ENCODE measurements at regions not wholly inside any gene's neighbourhood (a gene's known extent, or its start where the extent isn't known, plus 50 kb on each side); places are given as distances from the start of the nearest gene placed in this dataset.

DNA sequence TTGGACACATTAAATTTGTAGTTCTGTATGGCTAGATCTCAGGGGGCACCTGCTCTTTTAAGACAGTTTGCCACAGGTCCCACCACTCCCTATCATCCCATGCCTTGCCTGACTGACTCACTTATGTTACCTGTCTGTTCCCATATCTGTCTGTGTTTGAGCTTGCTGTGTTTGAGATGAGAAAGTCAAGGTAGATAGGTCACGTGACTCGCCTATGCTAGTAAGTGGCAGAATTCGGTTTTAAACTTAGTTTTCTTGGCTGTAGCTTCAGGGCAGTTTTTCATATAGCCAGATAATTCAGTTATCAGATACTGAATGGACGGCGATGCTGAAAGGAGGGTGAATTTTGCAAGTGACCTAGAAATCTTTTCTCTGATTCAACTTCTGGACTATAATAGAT is 348.4 kb downstream of the RPS24 start:
- Mint-ChIP-seq H3K4me3 (no peak overlapping the region), H3K27me3 (peaks cover 28% of the 10 kb centered on the region), H3K27ac (no peak overlapping the region), H3K4me1 (no peaks in the 10 kb centered on the region), H3K36me3 (no peaks in the 10 kb centered on the region), H3K9me3 (peaks cover 2% of the 10 kb centered on the region)
- DNase-seq (no peak), ATAC-seq (ENCODE audit: low read depth) (no peak)
- POLR2A ChIA-PET: no interaction called here

DNA sequence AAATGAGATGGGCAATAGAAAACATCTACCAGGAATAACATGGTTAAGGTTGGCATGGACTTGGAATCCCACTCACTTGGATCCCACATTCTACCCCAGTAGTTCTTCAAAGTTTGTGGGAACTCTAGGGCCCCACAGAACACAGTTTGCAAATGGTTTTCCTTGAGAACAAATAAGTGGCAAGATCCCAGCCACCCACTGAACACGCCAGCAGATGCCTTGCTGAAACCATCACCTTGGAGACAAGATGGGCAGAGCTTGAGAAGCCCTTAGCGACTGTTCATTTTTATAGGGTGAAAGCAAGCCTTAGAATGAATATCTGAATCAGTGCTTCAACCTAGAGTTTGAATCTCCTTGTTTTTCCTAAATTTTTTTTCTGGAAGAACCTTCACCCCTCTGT is 349.1 kb downstream of the RPS24 start:
- no peak for ATAC-seq (ENCODE audit: low read depth)
- H3K27ac Mint-ChIP-seq: no peak overlapping the region
- H3K36me3 Mint-ChIP-seq: no peaks in the 10 kb centered on the region
- H3K4me1 Mint-ChIP-seq: no peaks in the 10 kb centered on the region
- no peak for DNase-seq
- POLR2A ChIA-PET: no interaction called here
- peaks cover 2% of the 10 kb centered on the region for H3K9me3 Mint-ChIP-seq
- H3K4me3 Mint-ChIP-seq: no peak overlapping the region
- peaks cover 33% of the 10 kb centered on the region for H3K27me3 Mint-ChIP-seq

DNA sequence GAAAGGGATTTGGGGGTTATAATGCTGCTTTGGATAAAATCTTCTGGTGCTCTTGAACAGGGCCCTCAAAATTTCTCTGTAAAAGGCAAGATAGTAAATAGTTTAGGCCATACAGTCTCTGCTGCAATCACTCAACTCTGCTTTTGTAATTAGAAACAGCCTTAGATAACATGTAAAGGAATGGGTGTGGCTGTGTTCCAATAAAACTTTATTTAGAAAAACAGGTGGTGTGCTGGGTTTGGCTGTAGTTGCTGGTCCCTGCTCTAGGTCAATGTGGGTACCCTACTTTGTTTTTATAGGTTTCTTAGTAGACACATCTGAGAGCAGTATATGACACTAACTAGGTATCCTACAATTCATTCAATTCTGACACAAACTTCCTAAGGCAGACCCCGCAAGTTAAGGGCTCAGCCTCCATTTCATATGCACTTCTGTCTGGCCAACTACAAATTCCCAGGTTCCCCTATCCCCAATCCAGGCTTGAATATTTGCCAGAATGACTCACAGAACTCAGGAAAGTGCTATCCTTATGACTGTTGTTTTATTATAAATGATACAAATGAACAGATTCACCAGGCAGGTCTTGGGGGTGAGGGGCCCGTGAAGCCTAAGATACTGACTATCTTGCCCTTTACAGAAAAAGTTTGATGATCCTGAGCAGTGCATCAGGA is 349.9 kb downstream of the RPS24 start:
- Mint-ChIP-seq H3K9me3 (peaks cover 2% of the 10 kb centered on the region), H3K36me3 (no peaks in the 10 kb centered on the region), H3K4me3 (no peak overlapping the region), H3K27me3 (peaks cover 32% of the 10 kb centered on the region), H3K27ac (no peak overlapping the region), H3K4me1 (no peaks in the 10 kb centered on the region)
- POLR2A ChIA-PET: no interaction called here
- ATAC-seq (ENCODE audit: low read depth) (no peak), DNase-seq (no peak)

GRCh38 chr10:78384049-78384431 is 350.4 kb downstream of the RPS24 start:
- no peak for ATAC-seq (ENCODE audit: low read depth)
- Mint-ChIP-seq H3K4me3 (no peak overlapping the region), H3K9me3 (peaks cover under 1% of the 10 kb centered on the region), H3K27ac (no peak overlapping the region), H3K27me3 (peaks cover 31% of the 10 kb centered on the region), H3K4me1 (no peaks in the 10 kb centered on the region), H3K36me3 (no peaks in the 10 kb centered on the region)
- DNase-seq: no peak
- POLR2A ChIA-PET: no interaction called here

DNA sequence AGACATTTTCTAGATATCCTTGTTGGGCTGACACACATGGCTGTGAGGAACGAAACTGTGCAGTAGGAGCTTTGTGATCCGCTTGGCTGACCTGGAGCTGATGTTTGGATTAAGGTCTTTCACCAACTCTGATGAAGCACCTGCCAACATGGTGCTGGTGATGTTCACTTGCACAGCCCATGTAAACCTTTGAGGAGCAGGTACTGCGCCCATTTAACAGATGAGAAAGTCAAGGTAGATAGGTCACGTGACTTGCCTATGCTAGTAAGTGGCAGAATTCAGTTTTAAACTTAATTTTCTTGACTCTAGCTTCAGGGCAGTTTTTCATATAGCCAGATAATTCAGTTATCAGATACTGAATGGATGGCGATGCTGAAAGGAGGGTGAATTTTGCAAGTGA is 351.9 kb downstream of the RPS24 start:
- no peak for ATAC-seq (ENCODE audit: low read depth)
- Mint-ChIP-seq H3K27ac (no peak overlapping the region), H3K27me3 (peaks cover 30% of the 10 kb centered on the region), H3K4me1 (no peaks in the 10 kb centered on the region), H3K4me3 (no peak overlapping the region), H3K36me3 (no peaks in the 10 kb centered on the region), H3K9me3 (no peaks in the 10 kb centered on the region)
- DNase-seq: no peak
- POLR2A ChIA-PET: no interaction called here

DNA sequence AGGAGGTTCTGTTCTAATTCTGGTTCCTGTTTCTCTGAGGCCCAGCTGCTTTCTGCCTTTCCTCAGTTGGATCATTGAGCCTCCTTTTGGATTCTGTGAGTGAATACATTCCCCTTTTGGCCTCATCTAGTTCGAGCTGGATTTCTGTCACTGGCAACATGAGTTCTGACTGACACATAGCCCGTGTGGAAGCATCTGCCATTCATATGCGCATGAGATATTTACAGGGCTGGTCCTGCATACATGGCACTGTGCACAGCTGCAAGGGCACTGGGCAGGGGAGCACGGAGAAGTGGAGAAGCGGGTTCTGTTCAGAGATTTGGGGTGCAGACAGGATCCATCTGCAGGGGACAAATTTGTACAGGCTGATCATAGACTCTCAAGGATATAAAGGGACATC is 352.8 kb downstream of the RPS24 start:
- Mint-ChIP-seq H3K9me3 (no peaks in the 10 kb centered on the region), H3K27me3 (peaks cover 30% of the 10 kb centered on the region), H3K4me1 (no peaks in the 10 kb centered on the region), H3K4me3 (no peak overlapping the region), H3K27ac (no peak overlapping the region), H3K36me3 (no peaks in the 10 kb centered on the region)
- DNase-seq (no peak), ATAC-seq (ENCODE audit: low read depth) (no peak)
- POLR2A ChIA-PET: no interaction called here

- Mint-ChIP-seq H3K36me3 (no peaks in the 10 kb centered on the region), H3K4me3 (no peak overlapping the region), H3K9me3 (no peaks in the 10 kb centered on the region), H3K27me3 (peaks cover 23% of the 10 kb centered on the region), H3K4me1 (no peaks in the 10 kb centered on the region), H3K27ac (peak overlapping the region; percentile 20)
- POLR2A ChIA-PET: no interaction called here
- ATAC-seq (ENCODE audit: low read depth): no peak
- no peak for DNase-seq
These were observed 354.8 kb downstream of the RPS24 start for GRCh38 chr10:78388331-78389050.

DNA sequence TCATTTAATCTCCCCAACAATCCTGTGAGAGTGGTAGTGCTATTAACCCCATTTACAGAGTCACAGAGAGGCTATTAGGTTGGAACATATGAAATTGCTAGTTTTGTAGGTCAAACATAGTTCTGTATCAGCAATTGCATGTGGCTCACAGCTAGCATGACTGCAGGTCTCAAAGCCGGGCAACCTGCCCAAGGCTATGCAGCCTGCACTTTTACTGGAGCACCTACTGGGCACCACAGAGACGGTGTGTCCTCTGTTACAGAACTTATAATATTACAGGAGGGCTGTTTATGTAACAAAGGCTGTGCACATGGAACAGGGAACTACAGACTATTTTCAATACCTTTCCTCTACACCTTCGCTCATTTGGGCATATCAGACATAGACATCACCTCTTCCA is 355.8 kb downstream of the RPS24 start:
- Mint-ChIP-seq H3K27ac (no peak overlapping the region), H3K36me3 (no peaks in the 10 kb centered on the region), H3K27me3 (peaks cover 20% of the 10 kb centered on the region), H3K4me1 (no peaks in the 10 kb centered on the region), H3K4me3 (no peak overlapping the region), H3K9me3 (no peaks in the 10 kb centered on the region)
- ATAC-seq (ENCODE audit: low read depth) (no peak), DNase-seq (no peak)
- POLR2A ChIA-PET: no interaction called here

DNA sequence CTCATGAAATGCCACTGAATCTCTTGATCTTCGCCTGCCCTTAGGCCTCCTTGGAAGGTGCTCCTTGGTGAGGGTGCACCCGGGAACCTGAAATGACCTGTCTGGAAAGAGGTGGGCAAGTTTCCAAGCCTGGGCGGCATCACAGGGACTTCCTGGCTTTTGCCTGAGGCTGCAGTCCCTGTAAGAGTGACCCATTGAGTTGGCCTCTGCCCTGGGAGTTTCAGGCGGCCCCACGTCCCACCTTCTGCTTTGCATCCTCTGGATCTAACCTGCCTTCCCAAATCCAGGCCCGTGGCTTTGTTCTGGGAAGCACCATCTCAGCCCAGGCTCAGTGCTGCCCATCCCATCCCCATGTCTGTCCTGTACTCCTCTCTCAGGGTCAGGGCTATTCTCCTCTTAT is 356.4 kb downstream of the RPS24 start:
- Mint-ChIP-seq H3K27me3 (peaks cover 21% of the 10 kb centered on the region), H3K36me3 (no peaks in the 10 kb centered on the region), H3K4me1 (no peaks in the 10 kb centered on the region), H3K9me3 (no peaks in the 10 kb centered on the region), H3K4me3 (no peak overlapping the region), H3K27ac (no peak overlapping the region)
- ATAC-seq (ENCODE audit: low read depth) (no peak), DNase-seq (no peak)
- POLR2A ChIA-PET: no interaction called here

GRCh38 chr10:78390817-78391216 is 357.2 kb downstream of the RPS24 start:
- POLR2A ChIA-PET: no interaction called here

DNA sequence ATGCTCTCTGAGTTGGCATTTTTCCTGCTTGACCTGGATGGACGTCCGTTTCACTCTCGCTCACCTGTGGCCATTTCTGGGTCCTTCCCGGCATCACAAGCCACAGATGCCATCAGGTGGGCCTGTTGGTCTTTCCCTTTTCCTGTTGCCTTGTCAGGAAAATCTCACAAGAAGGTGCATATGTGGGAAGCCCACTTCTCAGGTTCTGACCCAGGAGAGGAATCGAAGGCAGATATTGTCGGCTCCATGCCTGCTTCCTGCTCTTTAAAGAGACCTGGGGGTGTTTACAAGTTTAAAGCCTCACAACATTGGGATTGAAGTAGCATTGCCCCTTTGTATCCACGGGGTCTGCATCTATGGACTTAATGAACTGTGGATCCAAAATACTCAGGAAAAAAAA is 357.9 kb downstream of the RPS24 start:
- Mint-ChIP-seq H3K4me3 (no peak overlapping the region), H3K4me1 (peaks cover 2% of the 10 kb centered on the region), H3K27ac (no peak overlapping the region), H3K27me3 (peaks cover 18% of the 10 kb centered on the region), H3K9me3 (no peaks in the 10 kb centered on the region), H3K36me3 (no peaks in the 10 kb centered on the region)
- ATAC-seq (ENCODE audit: low read depth) (no peak), DNase-seq (no peak)
- POLR2A ChIA-PET: no interaction called here

More at GRCh38 chr10:78390817-78391216, 357.2 kb downstream of the RPS24 start:
- Mint-ChIP-seq H3K27me3 (peaks cover 18% of the 10 kb centered on the region), H3K4me3 (no peak overlapping the region), H3K9me3 (no peaks in the 10 kb centered on the region), H3K36me3 (no peaks in the 10 kb centered on the region), H3K27ac (no peak overlapping the region), H3K4me1 (no peaks in the 10 kb centered on the region)
- ATAC-seq (ENCODE audit: low read depth) (no peak), DNase-seq (no peak)

- DNase-seq (no peak), ATAC-seq (ENCODE audit: low read depth) (no peak)
- Mint-ChIP-seq H3K4me3 (no peak overlapping the region), H3K36me3 (no peaks in the 10 kb centered on the region), H3K4me1 (peaks cover 3% of the 10 kb centered on the region), H3K27me3 (peaks cover 14% of the 10 kb centered on the region), H3K9me3 (no peaks in the 10 kb centered on the region), H3K27ac (no peak overlapping the region)
- POLR2A ChIA-PET: no interaction called here
These were observed 358.5 kb downstream of the RPS24 start for GRCh38 chr10:78392197-78392596.

GRCh38 chr10:78393094-78393493 is 359.4 kb downstream of the RPS24 start:
- POLR2A ChIA-PET: no interaction called here
- ATAC-seq (ENCODE audit: low read depth) (no peak), DNase-seq (no peak)
- Mint-ChIP-seq H3K27me3 (peaks cover 12% of the 10 kb centered on the region), H3K27ac (no peak overlapping the region), H3K4me3 (no peak overlapping the region), H3K4me1 (peaks cover 3% of the 10 kb centered on the region), H3K36me3 (no peaks in the 10 kb centered on the region), H3K9me3 (no peaks in the 10 kb centered on the region)

GRCh38 chr10:78394047-78394446 is 360.4 kb downstream of the RPS24 start:
- DNase-seq (no peak), ATAC-seq (ENCODE audit: low read depth) (no peak)
- POLR2A ChIA-PET: no interaction called here
- Mint-ChIP-seq H3K9me3 (no peaks in the 10 kb centered on the region), H3K36me3 (no peaks in the 10 kb centered on the region), H3K27me3 (peaks cover 9% of the 10 kb centered on the region), H3K4me3 (no peak overlapping the region), H3K27ac (no peak overlapping the region), H3K4me1 (peaks cover 3% of the 10 kb centered on the region)
